ENCODE measurements at regions not wholly inside any gene's neighbourhood (a gene's known extent, or its start where the extent isn't known, plus 50 kb on each side); places are given as distances from the start of the nearest gene placed in this dataset.

GRCh38 chr22:23498811-23499798 is 81.0 kb downstream of the IGLL1 start:
- Histone ChIP-seq H3K18ac (ENCODE audit: low read depth, low read length) (no peak overlapping the region), H3K9ac (ENCODE audit: low read depth, low read length) (no peak overlapping the region), H3K27ac (ENCODE audit: insufficient read depth, low read length) (no peak overlapping the region), H2BK20ac (ENCODE audit: low read depth, low read length) (no peak overlapping the region), H3K4ac (ENCODE audit: low read depth, low read length) (no peak overlapping the region), H2AK9ac (replicated peaks; ENCODE audit: low read depth, low read length, poor library complexity) (no peak overlapping the region), H3K56ac (ENCODE audit: extremely low read depth, insufficient read depth, low read length) (no peak overlapping the region), H4K5ac (ENCODE audit: low read depth, low read length) (no peak overlapping the region), H3K9me3 (ENCODE audit: control insufficient read depth, insufficient read depth, low read length) (no peaks in the 10 kb centered on the region), H3K23ac (ENCODE audit: low read depth, low read length) (no peak overlapping the region), H3K4me3 (ENCODE audit: insufficient read depth, low read depth, low read length) (no peak overlapping the region), H3K27me3 (ENCODE audit: control insufficient read depth, insufficient read depth, low read length) (peaks cover 12% of the 10 kb centered on the region), H3K79me1 (ENCODE audit: low read depth in 1 of 2, low read length in 2 of 2) (no peaks in the 10 kb centered on the region), H2BK15ac (ENCODE audit: low read depth, low read length) (no peak overlapping the region), H2AFZ (replicated peaks; ENCODE audit: low read length, poor library complexity) (peak overlapping the region; percentile 58), H2BK120ac (ENCODE audit: low read depth, low read length) (no peak overlapping the region), H4K8ac (ENCODE audit: low read depth in 2 of 2, low read length in 2 of 2) (no peak overlapping the region), H3K9me1 (ENCODE audit: insufficient read depth, low read length) (no peaks in the 10 kb centered on the region), H4K20me1 (ENCODE audit: insufficient read depth, low read length) (no peaks in the 10 kb centered on the region), H4K91ac (ENCODE audit: insufficient read depth, low read depth, low read length) (no peak overlapping the region), H3K4me2 (ENCODE audit: low read depth, low read length) (no peak overlapping the region), H3K36me3 (ENCODE audit: control insufficient read depth, insufficient read depth, low read length) (no peaks in the 10 kb centered on the region), H2AK5ac (ENCODE audit: low read depth, low read length) (no peak overlapping the region), H3K4me1 (ENCODE audit: control insufficient read depth, insufficient read depth, low read length) (no peaks in the 10 kb centered on the region), H2BK5ac (ENCODE audit: low read depth, low read length, poor library complexity, severe bottlenecking) (no peak overlapping the region), H3K14ac (replicated peaks; ENCODE audit: low read depth, low read length) (no peak overlapping the region)
- TF ChIP-seq RFX5 (IDR thresholded peaks at IDR 0.05; ENCODE audit: low read depth, low read length) (no peak), FOS (IDR thresholded peaks at IDR 0.05; ENCODE audit: low read depth, low read length) (no peak), CTCF (conservative IDR thresholded peaks at IDR 0.05; ENCODE audit: low read depth, low read length) (no peak), ELK1 (IDR thresholded peaks at IDR 0.05; ENCODE audit: borderline replicate concordance, low read depth, low read length) (no peak), RAD21 (IDR thresholded peaks at IDR 0.05; ENCODE audit: low read length) (no peak), BHLHE40 (IDR thresholded peaks at IDR 0.05; ENCODE audit: low read depth, low read length) (no peak), SMC3 (IDR thresholded peaks at IDR 0.05; ENCODE audit: low read depth, low read length) (no peak), MAFK (IDR thresholded peaks at IDR 0.05; ENCODE audit: low read depth, low read length) (no peak), CHD1 (IDR thresholded peaks at IDR 0.05; ENCODE audit: low read depth, low read length) (no peak), NFE2L2 (IDR thresholded peaks at IDR 0.05; ENCODE audit: low read depth, low read length) (no peak), MAZ (IDR thresholded peaks at IDR 0.05; ENCODE audit: borderline replicate concordance, low read depth, low read length) (no peak), MXI1 (IDR thresholded peaks at IDR 0.05; ENCODE audit: borderline replicate concordance, low read depth, low read length) (no peak)
- TF ChIP-seq, protein P1, sequence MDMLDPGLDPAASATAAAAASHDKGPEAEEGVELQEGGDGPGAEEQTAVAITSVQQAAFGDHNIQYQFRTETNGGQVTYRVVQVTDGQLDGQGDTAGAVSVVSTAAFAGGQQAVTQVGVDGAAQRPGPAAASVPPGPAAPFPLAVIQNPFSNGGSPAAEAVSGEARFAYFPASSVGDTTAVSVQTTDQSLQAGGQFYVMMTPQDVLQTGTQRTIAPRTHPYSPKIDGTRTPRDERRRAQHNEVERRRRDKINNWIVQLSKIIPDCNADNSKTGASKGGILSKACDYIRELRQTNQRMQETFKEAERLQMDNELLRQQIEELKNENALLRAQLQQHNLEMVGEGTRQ (IDR thresholded peaks at IDR 0.05; ENCODE audit: low read depth, low read length), result no peak
- intact Hi-C loops (cut with micrococcal nuclease) (no loop called here), in situ Hi-C loops (cut with MboI; ENCODE audit: low sequenced_read_pairs) (no loop called here), dilution Hi-C loops (cut with HindIII; ENCODE audit: low sequenced_read_pairs, unreplicated experiment) (no loop called here)
- ChIA-PET POLR2A (ENCODE audit: unreplicated experiment) (interaction anchor here (0.5 kb wide), 1 partner anchor 358 kb away, joined by 3 read pairs; the partner anchor contains the start of gene SLC2A11), CTCF (interaction anchor here (0.6 kb wide), 1 partner anchor 9 kb away, joined by 4 read pairs; no protein-coding TSS in a partner anchor)
- DNase-seq (no peak), ATAC-seq (ENCODE audit: low read depth) (no peak)
- BruUV-seq (replicated peaks), result no TSS peak
- 91% methylated on average over 5 of the region's 22 CpGs; no CpG with 5 or more reads in 1 of the 2 experiments for WGBS, 2 experiments (ENCODE audit: extremely low coverage in 2 of 2, insufficient read length in 1 of 2)

All from IMR-90 (cell line).